HG03378 (cell line): ENCODE measurements at regions not wholly inside any gene's neighbourhood (a gene's known extent, or its start where the extent isn't known, plus 50 kb on each side); places are given as distances from the start of the nearest gene placed in this dataset.

Source experiments
- ATAC-seq: cut with Tn5 transposase; IDR thresholded peaks from one replicate; pipeline ENCODE4 v1.9.1; 2021; ENCODE audit warnings: mild to moderate bottlenecking, moderate library complexity; ENCODE audit not compliant: unreplicated experiment

DNA sequence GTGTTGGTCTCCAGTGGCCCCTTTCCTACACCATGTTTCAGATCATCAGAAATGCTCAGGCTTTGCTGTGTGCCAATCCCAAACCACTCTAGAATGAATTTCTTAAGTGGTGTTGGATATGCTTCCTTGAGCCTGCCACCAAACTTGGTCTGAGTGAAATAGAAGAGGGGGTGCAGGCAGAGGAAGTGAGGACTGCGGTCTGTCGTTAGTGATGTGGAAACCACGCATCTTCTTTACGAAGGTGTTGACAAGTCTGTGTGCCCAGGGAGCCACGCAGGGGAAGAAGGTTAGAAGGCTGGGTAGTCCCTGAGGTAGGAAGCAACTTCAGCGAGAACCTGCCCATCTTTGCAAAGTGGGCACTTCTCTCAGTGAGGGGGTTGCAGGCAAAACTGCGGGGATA lies 187.4 kb upstream of the NAV2 start:
- ATAC-seq, result no peak

DNA sequence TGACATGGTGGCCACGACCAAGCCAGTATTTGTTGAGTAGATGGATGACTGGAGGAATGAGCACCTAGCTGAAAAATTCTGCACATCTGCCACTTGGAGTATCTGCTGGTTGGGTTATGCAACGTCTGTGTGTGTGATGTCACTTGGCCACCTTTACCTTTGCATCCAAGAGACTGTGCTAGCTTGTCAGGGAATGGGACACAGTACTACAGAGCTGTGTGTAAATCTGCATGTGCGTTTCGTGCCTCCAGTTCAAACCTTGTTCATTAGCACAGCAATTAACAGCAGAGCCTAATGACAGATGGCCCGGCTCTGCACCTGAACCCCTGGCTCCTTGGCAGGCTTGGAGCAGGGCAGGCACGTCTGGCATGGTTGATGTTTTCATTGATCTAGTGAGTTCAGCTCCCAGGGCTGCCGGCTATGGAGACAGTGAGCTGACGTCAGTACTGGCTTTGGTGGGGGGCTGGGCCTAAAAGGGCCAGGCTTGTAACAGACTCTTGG lies 188.4 kb upstream of the NAV2 start:
- ATAC-seq, result no peak

DNA sequence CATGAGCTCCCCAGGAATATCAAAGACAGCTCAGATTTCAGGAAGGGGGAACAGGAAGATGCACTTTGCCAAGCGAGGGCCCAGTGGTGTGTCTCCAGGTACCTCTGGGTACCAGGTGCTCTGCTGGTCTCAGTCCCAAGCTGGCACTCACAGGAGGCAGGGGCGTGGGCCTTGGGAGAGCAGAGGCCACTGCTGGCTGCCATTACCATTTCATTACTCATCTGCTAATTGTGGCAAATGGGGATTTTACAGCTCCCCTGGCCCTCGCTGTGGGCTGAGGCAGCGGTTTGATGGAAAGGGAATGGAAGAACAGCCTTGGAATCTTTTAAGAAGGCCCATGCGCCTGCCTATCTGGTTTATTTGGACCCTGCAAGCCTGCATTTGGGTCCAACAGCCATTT lies 192.0 kb upstream of the NAV2 start:
- no peak for ATAC-seq

DNA sequence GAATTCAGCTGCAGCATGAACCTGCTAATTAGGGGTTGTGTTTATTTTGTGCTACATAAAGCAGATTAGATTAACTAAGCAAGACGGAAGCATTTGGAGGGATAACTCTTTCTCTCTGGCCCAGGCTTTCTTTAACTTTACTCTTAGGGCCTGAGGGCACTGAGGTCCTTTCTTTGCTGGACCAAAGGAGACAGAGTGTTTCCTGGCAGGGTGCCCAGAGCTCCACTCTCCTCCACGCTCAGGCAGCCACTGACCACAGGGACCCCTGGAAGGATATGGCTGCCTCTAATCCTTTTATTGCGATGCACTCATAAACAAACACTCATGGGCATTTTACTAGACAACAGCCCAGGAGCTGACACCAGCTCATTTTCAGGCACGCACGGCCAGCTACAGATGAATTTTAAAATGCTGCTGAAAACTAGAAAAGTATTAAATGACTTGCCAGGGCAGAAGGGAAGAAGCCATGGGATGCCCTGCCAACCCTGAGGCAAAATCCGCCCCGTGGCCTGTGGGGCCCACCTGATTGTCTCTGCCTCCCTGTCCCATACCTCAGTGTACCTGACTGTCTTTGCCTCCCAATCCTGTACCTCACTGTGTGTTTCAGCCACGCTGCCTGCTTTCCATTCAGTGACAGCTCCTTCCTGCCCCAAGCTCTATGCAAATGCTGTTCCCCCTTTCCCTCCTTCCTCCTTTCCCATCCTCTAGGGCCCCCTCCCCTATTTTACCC lies 192.6 kb upstream of the NAV2 start:
- no peak for ATAC-seq

DNA sequence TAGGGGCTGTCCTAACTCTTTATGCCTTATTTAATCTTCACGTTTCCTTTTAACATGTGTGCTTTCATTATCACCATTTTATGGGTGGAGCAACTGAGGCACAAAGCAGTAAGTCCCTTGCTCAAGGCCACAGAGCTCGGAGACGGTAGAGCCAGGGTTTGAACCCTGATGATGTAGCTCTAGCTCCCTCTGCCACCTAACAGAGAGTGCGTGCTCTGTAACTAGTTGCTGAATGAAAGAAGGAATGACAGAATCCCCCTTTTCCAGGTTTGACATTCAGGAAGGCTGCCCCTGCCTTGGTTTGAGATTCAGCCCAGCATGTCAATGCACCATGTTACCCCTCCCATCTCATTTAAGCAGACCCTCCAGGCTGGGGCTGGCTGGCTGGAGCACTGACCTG lies 193.3 kb upstream of the NAV2 start:
- no peak for ATAC-seq

DNA sequence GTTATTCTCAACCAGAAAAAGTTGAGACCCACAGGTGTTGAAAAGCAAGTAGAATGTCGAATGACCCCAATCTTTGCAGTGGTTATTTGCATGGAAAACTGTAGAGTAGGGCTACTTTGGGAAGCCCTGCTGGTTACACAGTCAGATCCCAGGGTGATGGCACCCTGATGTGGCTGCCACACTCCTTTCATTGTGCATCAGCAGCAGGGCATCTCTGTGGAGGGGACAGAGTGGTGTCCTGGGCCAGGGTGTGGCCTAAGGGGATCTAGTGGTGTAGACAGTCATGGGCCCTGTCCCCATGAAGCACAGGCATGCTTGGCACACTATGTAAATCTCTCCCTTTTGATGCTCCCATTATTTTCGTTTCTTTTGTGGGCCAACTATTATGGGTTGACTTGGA lies 199.4 kb upstream of the NAV2 start:
- no peak for ATAC-seq

DNA sequence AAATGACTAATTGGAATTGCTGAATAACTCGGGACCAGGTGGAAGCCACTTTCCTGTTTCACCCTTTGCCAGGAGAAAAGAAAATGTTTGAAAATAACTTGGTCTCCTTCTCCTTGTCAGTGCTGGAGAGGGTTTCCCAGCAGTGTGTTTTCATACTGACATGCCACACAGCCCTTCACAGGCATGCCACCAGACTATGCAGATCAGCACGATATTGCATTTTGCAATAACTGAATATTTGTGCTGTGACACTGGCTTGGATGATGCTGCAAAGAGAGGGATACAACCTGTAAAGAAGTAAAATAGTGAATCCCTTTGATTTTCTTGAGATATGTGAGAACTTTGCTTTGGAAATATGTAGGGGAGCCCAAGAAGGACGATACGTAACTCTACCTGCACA lies 200.0 kb upstream of the NAV2 start:
- ATAC-seq, result no peak

DNA sequence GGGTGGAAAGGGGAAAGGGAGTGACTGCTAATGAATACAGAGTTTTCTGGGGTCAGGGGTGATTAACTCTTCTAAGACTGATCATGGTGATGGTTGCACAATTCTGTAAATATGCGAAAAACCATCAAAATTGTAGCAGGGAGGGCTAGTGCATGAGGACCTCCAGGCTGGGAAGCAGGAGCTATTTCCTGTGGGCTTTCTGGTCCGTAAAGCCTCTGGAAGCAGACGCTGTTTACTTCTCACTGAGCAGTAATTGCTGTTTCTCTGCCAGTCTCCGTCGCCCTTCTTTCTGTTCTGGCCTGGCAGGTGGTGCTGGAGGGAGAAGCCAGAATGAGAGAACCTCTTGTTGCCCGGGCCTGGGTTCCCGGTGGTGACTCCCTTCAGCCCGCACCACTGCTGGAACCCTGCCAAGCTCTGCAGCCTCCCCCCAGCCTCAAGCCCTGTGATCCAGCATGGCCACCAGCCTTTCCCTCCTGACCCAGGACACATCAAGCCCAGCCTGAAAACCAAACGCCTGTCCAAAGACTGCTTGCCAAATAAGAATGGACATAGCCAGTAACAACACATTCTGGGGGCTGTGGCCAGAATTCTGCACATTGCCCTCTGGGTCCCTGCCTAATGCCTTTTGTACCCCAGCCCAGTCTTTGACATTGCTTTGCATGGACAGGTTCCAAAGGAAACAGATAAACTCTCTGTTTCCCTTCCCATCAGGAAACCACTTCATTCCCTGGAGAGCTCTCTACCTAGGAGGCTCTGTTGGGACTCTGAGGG lies 201.0 kb upstream of the NAV2 start:
- no peak for ATAC-seq

DNA sequence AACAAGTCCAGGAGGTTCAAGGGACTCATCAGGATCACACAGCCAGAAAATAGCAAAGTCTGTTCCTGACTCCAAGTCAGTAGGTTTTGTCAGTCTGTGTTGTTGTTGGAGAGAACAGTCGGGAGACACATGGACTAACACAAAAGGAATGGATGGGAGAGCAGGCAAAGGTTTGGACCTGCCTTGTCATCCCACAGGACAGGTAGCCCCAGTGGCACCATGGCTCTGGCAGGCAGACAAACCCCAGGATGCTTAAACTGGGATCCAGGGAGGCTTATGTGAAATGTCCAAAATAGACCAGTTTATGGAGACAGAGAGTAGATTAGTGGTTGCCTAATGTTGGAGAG lies 201.6 kb upstream of the NAV2 start:
- no peak for ATAC-seq

DNA sequence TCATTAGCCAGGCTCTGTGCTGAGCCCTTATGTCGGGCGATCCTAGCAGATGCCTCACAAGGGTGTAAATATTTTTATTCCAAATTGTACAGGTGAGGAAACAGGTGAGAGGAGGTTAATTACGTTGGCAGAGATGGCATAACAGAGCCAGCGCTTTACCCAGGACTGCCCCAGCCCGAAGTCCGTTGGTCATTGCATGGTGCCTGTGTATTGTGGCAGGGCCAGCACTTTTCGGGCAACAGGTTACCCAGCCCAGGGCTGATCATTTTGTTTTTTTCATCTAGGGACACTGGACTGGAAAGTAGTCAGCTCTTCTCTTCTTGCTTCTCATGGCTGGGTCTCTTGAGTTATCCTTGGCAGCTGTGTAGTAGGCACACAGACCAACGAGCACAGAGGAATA lies 202.2 kb upstream of the NAV2 start:
- no peak for ATAC-seq

DNA sequence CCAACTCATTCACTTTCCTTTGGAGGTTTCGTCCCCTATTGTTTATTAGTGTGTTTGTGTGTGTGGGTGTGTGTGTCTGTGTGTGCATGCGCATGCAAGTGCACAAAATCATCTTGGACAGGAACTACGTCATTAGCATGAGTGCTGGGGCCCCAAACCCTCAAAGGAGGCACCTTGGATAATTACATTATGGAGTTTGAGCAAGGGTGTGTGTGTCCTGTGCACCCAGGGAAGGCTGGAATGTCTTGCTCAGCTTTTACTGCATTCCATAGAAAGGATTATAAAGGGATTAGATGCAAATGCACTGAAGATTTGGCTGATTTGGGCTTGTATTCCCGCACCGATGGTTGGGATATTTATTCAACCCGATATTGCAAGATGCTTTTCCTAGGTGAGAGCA lies 203.4 kb upstream of the NAV2 start:
- no peak for ATAC-seq

DNA sequence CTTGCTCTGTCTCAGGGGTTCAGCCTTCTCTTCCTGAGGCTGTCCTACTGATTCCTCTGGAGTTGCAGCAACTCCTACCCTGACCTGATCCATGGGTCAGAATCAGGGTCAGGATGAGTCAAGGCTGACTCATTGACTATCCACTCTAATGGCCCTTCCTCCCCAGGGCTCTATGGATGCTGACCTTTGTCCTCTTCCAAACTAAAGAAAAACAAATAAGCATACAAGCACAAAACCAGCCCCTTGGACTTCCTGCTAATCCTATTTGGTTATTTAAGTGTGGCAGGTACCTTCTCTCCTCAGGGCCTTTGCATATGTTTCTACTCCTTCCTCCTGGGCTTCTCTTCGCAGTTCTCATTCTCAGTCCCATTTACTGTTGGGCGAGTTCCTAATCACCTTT lies 204.5 kb upstream of the NAV2 start:
- no peak for ATAC-seq

DNA sequence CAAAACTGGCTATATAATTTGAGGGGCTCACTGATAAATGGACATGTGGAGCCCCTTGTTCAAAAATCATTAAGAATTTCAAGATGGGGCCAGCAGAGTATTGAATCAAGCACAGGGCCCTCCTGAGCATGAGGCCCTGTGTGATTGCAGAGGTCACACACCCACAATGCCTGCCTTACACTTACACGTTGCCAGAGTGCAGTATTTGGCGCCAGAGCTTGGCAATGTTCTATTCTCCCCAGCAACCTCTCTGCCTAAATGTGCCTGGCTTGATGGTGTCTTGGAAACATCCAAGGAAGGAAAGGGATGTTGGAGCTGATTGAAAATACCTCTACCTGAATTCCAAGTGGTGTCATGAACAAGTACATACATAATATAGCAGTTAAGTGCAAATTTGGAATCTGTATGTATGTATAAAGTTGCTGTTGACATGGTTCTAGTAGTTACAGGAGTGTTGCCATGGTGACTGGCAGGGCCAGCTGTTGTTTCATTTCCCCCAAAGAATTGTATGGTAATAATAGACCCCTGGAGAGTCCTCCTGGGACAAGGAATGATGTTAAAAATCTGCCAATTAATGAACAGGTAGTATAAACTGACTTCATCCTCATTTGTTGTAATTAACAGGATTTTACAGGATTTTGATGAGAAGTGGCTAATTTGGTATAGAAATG lies 205.7 kb upstream of the NAV2 start:
- no peak for ATAC-seq

DNA sequence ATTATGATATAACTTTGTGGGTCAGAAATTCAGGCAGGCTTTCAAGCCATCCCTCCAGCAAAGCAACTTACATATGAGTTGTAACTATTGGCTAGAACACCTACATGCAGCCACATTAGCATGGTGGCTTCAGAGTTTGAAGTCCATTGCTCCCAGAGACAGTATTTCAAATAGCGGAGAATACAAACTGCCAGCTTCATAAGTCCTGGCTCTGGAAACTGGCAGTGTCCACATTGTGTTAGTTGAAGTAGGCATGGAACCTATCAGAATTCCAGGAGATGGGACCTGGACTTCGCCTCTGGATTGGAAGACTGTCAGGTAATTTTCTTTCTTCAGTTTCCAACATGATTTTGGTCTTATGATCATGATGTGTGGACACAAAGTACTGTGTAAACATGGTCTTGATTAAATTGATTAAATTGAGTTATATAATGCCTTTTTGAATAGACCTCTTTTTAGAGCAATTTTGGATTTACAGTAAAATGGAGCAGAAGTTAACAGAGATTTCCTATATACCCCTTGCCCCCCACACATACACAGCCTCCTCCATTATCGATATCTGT lies 209.9 kb upstream of the NAV2 start:
- ATAC-seq, result no peak

DNA sequence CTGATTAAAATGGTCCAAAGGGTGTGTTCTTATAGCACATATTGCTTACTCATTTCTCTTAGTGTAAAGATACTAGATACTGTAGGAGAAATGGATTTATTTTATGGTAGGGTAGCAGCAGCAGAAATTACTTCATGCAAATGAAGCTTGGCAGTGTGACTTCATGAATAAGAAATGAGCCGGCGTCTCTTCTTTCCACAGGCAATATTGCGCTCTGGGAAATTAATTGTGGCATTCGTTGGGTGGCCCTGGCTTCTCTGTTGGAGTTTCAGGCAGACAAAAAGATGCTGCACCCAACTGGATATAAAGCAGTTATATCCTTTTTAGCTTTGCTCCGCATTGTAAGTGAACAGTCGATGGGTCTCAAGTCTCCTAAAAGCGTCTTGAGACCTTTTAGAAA lies 211.0 kb upstream of the NAV2 start:
- ATAC-seq, result no peak

DNA sequence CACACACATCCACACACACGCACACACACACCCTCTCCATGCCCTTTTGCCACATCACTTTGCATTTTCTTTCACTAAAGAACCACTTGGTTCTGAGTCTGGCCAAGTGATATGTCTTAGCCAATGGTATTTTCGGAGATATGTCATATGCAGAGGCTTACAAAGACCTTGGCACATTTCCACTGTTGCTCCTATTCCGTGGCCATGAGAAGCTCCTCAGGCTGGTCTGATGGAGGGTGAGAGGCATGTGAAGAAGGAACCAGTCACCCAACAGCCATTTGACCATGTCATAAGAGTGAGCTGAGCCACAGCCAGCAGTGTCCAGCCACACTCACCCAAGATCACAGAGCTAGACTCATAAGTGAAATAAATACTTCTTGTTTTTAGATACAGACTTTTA lies 212.6 kb upstream of the NAV2 start:
- no peak for ATAC-seq

DNA sequence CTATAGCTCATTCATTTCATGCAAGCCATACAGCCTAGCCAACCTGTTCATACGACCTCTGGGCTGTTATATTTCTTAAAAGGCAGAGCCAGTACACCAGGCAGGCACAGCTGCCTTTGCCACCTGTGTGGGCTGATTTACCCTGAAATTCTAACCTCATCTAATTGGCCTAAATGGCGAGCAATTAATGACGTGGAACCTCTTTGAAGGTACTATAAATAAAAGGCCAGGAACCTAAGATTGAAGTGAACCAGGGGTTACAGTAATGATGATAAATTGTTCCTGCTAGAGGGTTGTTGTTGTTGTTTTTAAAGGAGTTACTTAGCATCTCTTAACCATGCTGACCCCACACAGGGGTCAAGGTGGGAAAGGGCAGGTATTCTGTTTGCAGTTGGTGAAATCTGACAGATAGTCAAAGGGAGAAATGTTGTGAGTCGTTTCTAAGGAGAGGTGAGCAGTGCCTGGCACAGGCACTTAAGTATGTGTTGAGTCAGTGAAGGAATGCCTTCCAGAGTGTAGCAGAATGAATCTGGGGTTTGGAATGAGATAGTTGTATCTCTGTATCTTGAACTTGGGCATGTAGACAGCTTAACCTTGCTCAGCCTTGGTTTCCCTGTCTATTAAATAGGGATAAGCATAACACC lies 213.5 kb upstream of the NAV2 start:
- ATAC-seq, result no peak

DNA sequence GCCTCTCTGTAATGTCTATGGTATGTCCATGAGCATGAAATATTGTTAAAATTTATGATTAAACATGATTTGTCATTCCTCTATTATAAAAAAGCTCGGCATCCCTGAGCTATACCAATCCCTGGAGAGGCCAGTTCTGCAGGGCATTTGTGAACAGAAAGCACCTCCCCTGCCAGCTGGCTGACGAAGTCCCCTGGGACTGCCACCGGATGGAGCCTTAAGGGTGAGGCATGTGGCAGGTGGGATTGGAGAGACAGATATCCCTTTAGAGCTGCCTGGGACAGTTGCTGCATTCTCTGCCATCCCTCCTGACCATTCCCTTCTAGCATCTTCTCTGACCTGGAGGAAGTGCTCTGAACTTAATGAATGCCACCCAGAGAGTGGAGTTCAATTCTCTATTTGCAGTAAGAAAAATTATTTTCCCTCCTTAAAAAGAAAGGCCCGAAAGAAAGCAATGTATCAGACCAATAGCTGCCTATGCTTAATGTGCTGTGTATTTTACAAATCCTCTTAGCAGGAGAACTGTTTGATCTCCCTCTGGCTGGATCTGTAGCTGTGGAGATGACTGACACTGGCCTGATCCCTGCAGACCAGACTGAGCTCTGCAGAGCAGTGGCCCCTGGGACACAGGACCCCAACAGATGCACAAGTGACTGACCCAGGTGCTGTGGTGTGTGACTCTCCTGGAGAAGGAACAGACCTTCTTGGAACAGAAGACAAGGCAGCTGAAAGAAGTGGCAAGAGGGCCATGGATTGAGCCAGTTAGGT lies 219.0 kb upstream of the NAV2 start:
- no peak for ATAC-seq

DNA sequence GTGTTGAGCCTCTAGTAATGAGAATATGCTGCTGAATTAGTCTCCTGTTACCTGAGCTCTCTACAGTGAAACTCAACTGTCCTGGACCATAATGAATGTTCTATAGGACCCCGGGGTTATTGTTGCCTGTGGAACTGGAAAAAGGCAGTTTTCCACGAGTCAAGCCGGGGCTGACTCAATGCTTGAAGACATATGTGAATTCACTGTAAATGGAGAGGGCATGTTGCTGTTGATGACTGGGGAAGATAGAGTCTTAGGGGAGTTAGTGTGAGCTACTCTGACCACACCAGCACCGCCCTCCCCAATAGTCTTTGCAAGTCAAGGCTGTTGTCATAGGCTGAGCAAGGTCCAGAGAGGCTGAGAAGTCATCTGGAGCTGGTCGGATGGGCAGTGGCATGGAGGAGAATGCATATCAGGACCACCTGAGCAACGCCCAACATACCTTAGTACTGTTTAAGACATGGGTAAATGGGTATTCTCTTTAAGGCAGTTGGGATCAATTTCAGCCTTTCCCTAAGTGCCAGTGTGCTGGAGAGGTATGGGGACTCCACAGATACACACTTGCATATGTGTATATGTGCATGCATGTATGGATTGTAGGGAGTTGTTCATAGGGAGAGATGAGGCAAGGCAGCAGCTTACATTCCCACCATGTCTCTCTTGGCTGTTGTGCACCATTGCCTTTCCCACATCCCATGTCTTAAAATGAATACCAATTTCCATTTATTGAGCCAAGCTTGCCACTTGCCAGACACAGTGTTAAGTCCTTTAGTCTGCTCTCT lies 230.1 kb upstream of the NAV2 start:
- no peak for ATAC-seq

DNA sequence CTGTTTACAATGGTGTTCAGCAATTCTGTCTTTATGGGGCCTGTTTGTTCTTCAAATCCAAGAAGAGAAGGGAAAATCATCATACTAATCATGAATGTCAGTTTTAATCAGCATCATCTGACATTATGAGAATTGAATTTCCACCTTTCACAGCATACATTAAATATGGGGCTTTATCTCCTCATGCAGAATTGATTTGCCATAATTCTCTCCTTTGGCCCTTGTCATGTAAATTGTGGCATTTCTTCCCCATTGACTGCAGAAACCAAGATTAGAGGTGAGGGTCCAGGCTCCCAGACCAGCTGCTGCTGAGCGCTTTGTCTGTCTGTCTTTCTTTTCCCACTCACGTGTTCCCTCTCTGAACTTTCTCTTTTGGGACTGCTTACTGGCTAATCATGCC lies 232.1 kb upstream of the NAV2 start:
- no peak for ATAC-seq
